VCaP (cell line): ENCODE measurements at regions not wholly inside any gene's neighbourhood (a gene's known extent, or its start where the extent isn't known, plus 50 kb on each side); places are given as distances from the start of the nearest gene placed in this dataset.

ENCODE experiments used
- H3K27ac ChIP-seq: fragments of 450-650 bp; 2 replicates; pipeline ENCODE4 v1.5.1; 2017
- CTCF ChIP-seq: fragments of 450-650 bp; conservative IDR thresholded peaks from 2 replicates; pipeline ENCODE4 v1.5.1; 2017; ENCODE audit warnings: mild to moderate bottlenecking, moderate library complexity

- no peak for TF ChIP-seq CTCF
Observed at GRCh38 chrX:137212078-137212632, 178.4 kb upstream of the GPR101 start.

GRCh38 chrX:137198040-137198439 is 164.2 kb upstream of the GPR101 start:
- no peak overlapping the region for H3K27ac ChIP-seq
- TF ChIP-seq CTCF: no peak

More at GRCh38 chrX:137212078-137212632, 178.4 kb upstream of the GPR101 start:
- H3K27ac ChIP-seq: no peak overlapping the region

- H3K27ac ChIP-seq: no peak overlapping the region
- TF ChIP-seq CTCF: no peak
Observed at GRCh38 chrX:137195991-137196390, 162.2 kb upstream of the GPR101 start.

- no peak for TF ChIP-seq CTCF
- no peak overlapping the region for H3K27ac ChIP-seq
Observed at GRCh38 chrX:137195296-137195695, 161.5 kb upstream of the GPR101 start.

- TF ChIP-seq CTCF: peak; percentile 52
- no peak overlapping the region for H3K27ac ChIP-seq
Observed at GRCh38 chrX:137194164-137194563, 160.4 kb upstream of the GPR101 start.

GRCh38 chrX:137187540-137187939 is 153.7 kb upstream of the GPR101 start:
- no peak for TF ChIP-seq CTCF
- H3K27ac ChIP-seq: no peak overlapping the region

GRCh38 chrX:137178392-137178791 is 144.6 kb upstream of the GPR101 start:
- no peak overlapping the region for H3K27ac ChIP-seq
- TF ChIP-seq CTCF: no peak
